Tibial nerve (tissue), 4 donors: ENCODE measurements at regions not wholly inside any gene's neighbourhood (a gene's known extent, or its start where the extent isn't known, plus 50 kb on each side); places are given as distances from the start of the nearest gene placed in this dataset.

Experiments
- CTCF ChIP-seq, 5 experiments: fragments of 200-600 bp in 3 of 5; fragments of 450-650 bp in 2 of 5; sonication (generic) in 3 of 5; IDR thresholded peaks; one replicate each; pipeline ENCODE4 v1.5.1; 2016 to 2019; ENCODE audit warnings: antibody characterized with exemption in 5 of 5, mild to moderate bottlenecking in 3 of 5, moderate library complexity in 2 of 5
- EP300 ChIP-seq, 2 donors: sonication (generic); formaldehyde crosslinking; IDR thresholded peaks; one replicate each; pipeline ENCODE4 v1.6.1; 2017; ENCODE audit warnings: antibody characterized with exemption in 2 of 2, mild to moderate bottlenecking in 1 of 2
- POLR2A ChIP-seq, 2 donors: fragments of 450-650 bp; IDR thresholded peaks; one replicate each; pipeline ENCODE4 v1.6.1; 2017; ENCODE audit warnings: antibody characterized with exemption in 2 of 2, mild to moderate bottlenecking in 2 of 2, moderate library complexity in 2 of 2

GRCh38 chrY:17085303-17085702 is 794.7 kb downstream of the CDY2B start:
- TF ChIP-seq POLR2A (IDR thresholded peaks at IDR 0.05) (no peak), CTCF (IDR thresholded peaks at IDR 0.05) (no peak), EP300 (IDR thresholded peaks at IDR 0.05) (no peak)
